ENCODE measurements at regions not wholly inside any gene's neighbourhood (a gene's known extent, or its start where the extent isn't known, plus 50 kb on each side); places are given as distances from the start of the nearest gene placed in this dataset.
A peak's percentile ranks its signal among the peaks of the same experiment; 100 is the strongest.

GRCh38 chr14:21915826-21916225, 242.2 kb upstream of the OR4E1 start:
- TF ChIP-seq FOXM1 (IDR thresholded peaks at IDR 0.05; ENCODE audit: borderline replicate concordance, low read depth) (no peak), EP300 (IDR thresholded peaks at IDR 0.05; ENCODE audit: borderline replicate concordance) (no peak), EGR1 (IDR thresholded peaks at IDR 0.05) (no peak), ZBTB7A (IDR thresholded peaks at IDR 0.05; ENCODE audit: low read depth) (no peak), TCF12 (IDR thresholded peaks at IDR 0.05; ENCODE audit: low read depth) (no peak), CREB1 (IDR thresholded peaks at IDR 0.05; ENCODE audit: low read depth) (no peak), NFIC (IDR thresholded peaks at IDR 0.05) (no peak), TEAD4 (IDR thresholded peaks at IDR 0.05) (no peak), CEBPB (IDR thresholded peaks at IDR 0.05) (no peak), RAD21 (IDR thresholded peaks at IDR 0.05; ENCODE audit: low read depth) (no peak), YY1 (IDR thresholded peaks at IDR 0.05; ENCODE audit: low read depth) (no peak)
- TF ChIP-seq, protein P1, sequence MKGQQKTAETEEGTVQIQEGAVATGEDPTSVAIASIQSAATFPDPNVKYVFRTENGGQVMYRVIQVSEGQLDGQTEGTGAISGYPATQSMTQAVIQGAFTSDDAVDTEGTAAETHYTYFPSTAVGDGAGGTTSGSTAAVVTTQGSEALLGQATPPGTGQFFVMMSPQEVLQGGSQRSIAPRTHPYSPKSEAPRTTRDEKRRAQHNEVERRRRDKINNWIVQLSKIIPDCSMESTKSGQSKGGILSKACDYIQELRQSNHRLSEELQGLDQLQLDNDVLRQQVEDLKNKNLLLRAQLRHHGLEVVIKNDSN (IDR thresholded peaks at IDR 0.05) = no peak
- TF ChIP-seq, protein P2, sequence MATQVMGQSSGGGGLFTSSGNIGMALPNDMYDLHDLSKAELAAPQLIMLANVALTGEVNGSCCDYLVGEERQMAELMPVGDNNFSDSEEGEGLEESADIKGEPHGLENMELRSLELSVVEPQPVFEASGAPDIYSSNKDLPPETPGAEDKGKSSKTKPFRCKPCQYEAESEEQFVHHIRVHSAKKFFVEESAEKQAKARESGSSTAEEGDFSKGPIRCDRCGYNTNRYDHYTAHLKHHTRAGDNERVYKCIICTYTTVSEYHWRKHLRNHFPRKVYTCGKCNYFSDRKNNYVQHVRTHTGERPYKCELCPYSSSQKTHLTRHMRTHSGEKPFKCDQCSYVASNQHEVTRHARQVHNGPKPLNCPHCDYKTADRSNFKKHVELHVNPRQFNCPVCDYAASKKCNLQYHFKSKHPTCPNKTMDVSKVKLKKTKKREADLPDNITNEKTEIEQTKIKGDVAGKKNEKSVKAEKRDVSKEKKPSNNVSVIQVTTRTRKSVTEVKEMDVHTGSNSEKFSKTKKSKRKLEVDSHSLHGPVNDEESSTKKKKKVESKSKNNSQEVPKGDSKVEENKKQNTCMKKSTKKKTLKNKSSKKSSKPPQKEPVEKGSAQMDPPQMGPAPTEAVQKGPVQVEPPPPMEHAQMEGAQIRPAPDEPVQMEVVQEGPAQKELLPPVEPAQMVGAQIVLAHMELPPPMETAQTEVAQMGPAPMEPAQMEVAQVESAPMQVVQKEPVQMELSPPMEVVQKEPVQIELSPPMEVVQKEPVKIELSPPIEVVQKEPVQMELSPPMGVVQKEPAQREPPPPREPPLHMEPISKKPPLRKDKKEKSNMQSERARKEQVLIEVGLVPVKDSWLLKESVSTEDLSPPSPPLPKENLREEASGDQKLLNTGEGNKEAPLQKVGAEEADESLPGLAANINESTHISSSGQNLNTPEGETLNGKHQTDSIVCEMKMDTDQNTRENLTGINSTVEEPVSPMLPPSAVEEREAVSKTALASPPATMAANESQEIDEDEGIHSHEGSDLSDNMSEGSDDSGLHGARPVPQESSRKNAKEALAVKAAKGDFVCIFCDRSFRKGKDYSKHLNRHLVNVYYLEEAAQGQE (IDR thresholded peaks at IDR 0.05; ENCODE audit: low read depth) = no peak
- TF ChIP-seq, protein P3, sequence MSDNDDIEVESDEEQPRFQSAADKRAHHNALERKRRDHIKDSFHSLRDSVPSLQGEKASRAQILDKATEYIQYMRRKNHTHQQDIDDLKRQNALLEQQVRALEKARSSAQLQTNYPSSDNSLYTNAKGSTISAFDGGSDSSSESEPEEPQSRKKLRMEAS (IDR thresholded peaks at IDR 0.05) = no peak

- TF ChIP-seq TAF1 (IDR thresholded peaks at IDR 0.05; ENCODE audit: low read depth) (no peak), RAD21 (IDR thresholded peaks at IDR 0.05; ENCODE audit: low read depth) (peak; percentile 24; the same call in 1 of the 2 replicates), FOXM1 (IDR thresholded peaks at IDR 0.05; ENCODE audit: borderline replicate concordance, low read depth) (no peak)
- TF ChIP-seq, protein P2 (IDR thresholded peaks at IDR 0.05; ENCODE audit: low read depth) = no peak
Observed at GRCh38 chr14:21913759-21914158, 240.1 kb upstream of the OR4E1 start.

DNA sequence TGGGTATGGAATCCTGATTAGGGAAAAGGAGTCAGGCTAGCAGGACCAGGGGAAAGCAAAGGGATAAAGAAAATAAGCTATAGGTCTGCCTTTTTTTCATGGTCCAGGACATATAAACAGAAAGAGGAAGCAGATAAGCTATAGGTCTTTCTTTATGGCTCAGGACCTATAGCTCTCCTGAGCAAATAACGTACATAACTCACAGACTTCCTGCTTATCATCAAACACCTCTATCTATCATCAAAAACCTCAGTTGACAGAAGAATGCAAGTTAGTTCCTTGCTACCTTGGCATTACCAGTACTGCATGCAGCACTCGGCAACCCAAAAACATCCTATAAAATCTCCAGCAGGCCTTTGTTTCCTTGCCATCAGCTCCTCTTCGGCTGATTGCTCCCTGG, 238.7 kb upstream of the OR4E1 start:
- no peak for TF ChIP-seq RAD21 (IDR thresholded peaks at IDR 0.05; ENCODE audit: low read depth)

DNA sequence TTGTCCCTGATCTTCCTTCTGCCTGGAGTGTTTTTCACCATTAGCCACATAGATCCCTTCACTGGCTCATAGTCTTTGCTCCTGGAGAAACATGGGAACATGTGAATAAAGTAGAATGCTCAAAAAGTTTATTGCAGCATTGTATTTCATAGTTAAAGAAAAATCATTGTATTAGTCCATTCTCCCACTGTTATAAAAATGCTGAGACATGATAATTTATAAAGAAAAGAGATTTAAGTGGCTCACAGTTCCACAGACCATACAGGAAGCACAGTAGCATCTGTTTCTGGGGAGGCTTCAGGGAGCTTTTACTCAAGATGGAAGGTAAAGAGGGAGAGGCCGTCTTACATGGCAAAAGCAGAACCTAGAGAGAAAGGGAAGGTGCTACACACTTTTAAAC, 238.3 kb upstream of the OR4E1 start:
- TF ChIP-seq EP300 (IDR thresholded peaks at IDR 0.05; ENCODE audit: borderline replicate concordance) (no peak), TAF1 (IDR thresholded peaks at IDR 0.05; ENCODE audit: low read depth) (no peak), RAD21 (IDR thresholded peaks at IDR 0.05; ENCODE audit: low read depth) (no peak), FOXM1 (IDR thresholded peaks at IDR 0.05; ENCODE audit: borderline replicate concordance, low read depth) (no peak), CEBPB (IDR thresholded peaks at IDR 0.05) (no peak), TEAD4 (IDR thresholded peaks at IDR 0.05) (no peak), CREB1 (IDR thresholded peaks at IDR 0.05; ENCODE audit: low read depth) (no peak), ZBTB7A (IDR thresholded peaks at IDR 0.05; ENCODE audit: low read depth) (no peak)

DNA sequence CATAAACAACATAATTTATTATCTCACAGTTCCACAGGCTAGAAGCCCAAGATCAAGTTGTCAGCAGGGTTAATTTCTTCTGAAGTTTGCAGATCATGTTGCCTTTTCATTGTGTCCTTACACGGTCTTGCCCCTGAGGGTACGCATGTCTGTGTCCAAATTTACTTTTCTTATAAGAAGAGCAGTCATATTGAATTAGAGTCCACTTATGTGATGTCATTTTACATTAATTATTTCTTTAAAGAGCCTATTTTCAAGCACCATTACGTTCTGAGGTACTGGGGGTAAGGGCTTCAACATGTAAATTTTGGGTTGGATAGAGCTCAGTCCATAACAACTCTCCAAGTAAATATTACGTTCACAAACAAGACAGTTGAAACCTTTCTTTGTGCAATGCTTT, 236.6 kb upstream of the OR4E1 start:
- TF ChIP-seq ZBTB7A (IDR thresholded peaks at IDR 0.05; ENCODE audit: low read depth) (no peak), EP300 (IDR thresholded peaks at IDR 0.05; ENCODE audit: borderline replicate concordance) (no peak), TCF12 (IDR thresholded peaks at IDR 0.05; ENCODE audit: low read depth) (no peak), TEAD4 (IDR thresholded peaks at IDR 0.05) (no peak), CREB1 (IDR thresholded peaks at IDR 0.05; ENCODE audit: low read depth) (no peak), RAD21 (IDR thresholded peaks at IDR 0.05; ENCODE audit: low read depth) (no peak), YY1 (IDR thresholded peaks at IDR 0.05; ENCODE audit: low read depth) (no peak), FOXM1 (IDR thresholded peaks at IDR 0.05; ENCODE audit: borderline replicate concordance, low read depth) (no peak)
- TF ChIP-seq, protein P3 (IDR thresholded peaks at IDR 0.05) = no peak
- TF ChIP-seq, protein P2 (IDR thresholded peaks at IDR 0.05; ENCODE audit: low read depth) = no peak
- TF ChIP-seq, protein P1 (IDR thresholded peaks at IDR 0.05) = no peak
